HG02678 (cell line): ENCODE measurements at regions not wholly inside any gene's neighbourhood (a gene's known extent, or its start where the extent isn't known, plus 50 kb on each side); places are given as distances from the start of the nearest gene placed in this dataset.

ENCODE experiments used
- ATAC-seq: cut with Tn5 transposase; IDR thresholded peaks from one replicate; pipeline ENCODE4 v1.9.1; 2021; ENCODE audit warnings: mild to moderate bottlenecking, moderate library complexity; ENCODE audit not compliant: unreplicated experiment

GRCh38 chr9:4921449-4921848, 63.6 kb upstream of the JAK2 start:
- ATAC-seq: no peak

- ATAC-seq: no peak
Observed at GRCh38 chr9:4922101-4922500, 63.0 kb upstream of the JAK2 start.

GRCh38 chr9:4922730-4923129, 62.3 kb upstream of the JAK2 start:
- ATAC-seq: no peak

- ATAC-seq: no peak
Observed at GRCh38 chr9:4923141-4923540, 61.9 kb upstream of the JAK2 start.

GRCh38 chr9:4923580-4924544, 61.2 kb upstream of the JAK2 start:
- peak; percentile 63 for ATAC-seq

- no peak for ATAC-seq
Observed at GRCh38 chr9:4926239-4926638, 58.8 kb upstream of the JAK2 start.

- ATAC-seq: peak; percentile 60
Observed at GRCh38 chr9:4927043-4927471, 58.0 kb upstream of the JAK2 start.

GRCh38 chr9:4927701-4928100, 57.4 kb upstream of the JAK2 start:
- no peak for ATAC-seq

GRCh38 chr9:4929917-4930316, 55.2 kb upstream of the JAK2 start:
- ATAC-seq: no peak

- ATAC-seq: no peak
Observed at GRCh38 chr9:4932681-4933080, 52.4 kb upstream of the JAK2 start.

- no peak for ATAC-seq
Observed at GRCh38 chr9:4933177-4933576, 51.9 kb upstream of the JAK2 start.

- ATAC-seq: no peak
Observed at GRCh38 chr9:4933861-4934260, 51.2 kb upstream of the JAK2 start.

- no peak for ATAC-seq
Observed at GRCh38 chr9:4935001-4935672, 49.9 kb upstream of the JAK2 start.
